H1 (cell line): ENCODE measurements at regions not wholly inside any gene's neighbourhood (a gene's known extent, or its start where the extent isn't known, plus 50 kb on each side); places are given as distances from the start of the nearest gene placed in this dataset.

Experiments used
- JUN ChIP-seq: IDR thresholded peaks from 2 replicates; pipeline ENCODE4 v1.6.1; 2011; ENCODE audit warnings: low read depth, mild to moderate bottlenecking, improper control_type of control experiment, low read length
- POLR2AphosphoS5 ChIP-seq: IDR thresholded peaks from 2 replicates; pipeline ENCODE4 v1.6.1; 2011; ENCODE audit warnings: low read depth, low read length
- POU5F1 ChIP-seq: IDR thresholded peaks from 2 replicates; pipeline ENCODE4 v1.6.1; 2011; ENCODE audit warnings: low read depth, mild to moderate bottlenecking, low read length, moderate library complexity
- RAD21 ChIP-seq, 2 experiments: IDR thresholded peaks in 1 of 2; conservative IDR thresholded peaks in 1 of 2; 2 replicates each; pipeline ENCODE4 v1.6.1; 2011; ENCODE audit warnings: low read depth in 2 of 2, low read length in 2 of 2, improper control_type of control experiment in 1 of 2, inconsistent platforms in 1 of 2, mild to moderate bottlenecking in 1 of 2, moderate library complexity in 1 of 2
- SIX5 ChIP-seq: IDR thresholded peaks from 2 replicates; pipeline ENCODE4 v1.6.1; 2011; ENCODE audit warnings: mild to moderate bottlenecking, low read depth, low read length
- SP4 ChIP-seq: IDR thresholded peaks from 2 replicates; pipeline ENCODE4 v1.6.1; 2012; ENCODE audit warnings: low read length, inconsistent platforms
- SUZ12 ChIP-seq: fragments of 200-600 bp; sonication (generic); IDR thresholded peaks from 2 replicates; pipeline ENCODE4 v1.6.1; 2012; ENCODE audit warnings: mild to moderate bottlenecking, inconsistent platforms, low read length, moderate library complexity, mixed read lengths

- TF ChIP-seq RAD21 (IDR thresholded peaks at IDR 0.05 in 1 of 2, conservative IDR thresholded peaks at IDR 0.05 in 1 of 2; ENCODE audit: low read depth in 2 of 2, low read length in 2 of 2) (no peak), SP4 (no peak), SUZ12 (no peak), JUN (no peak), SIX5 (no peak), POU5F1 (no peak), POLR2AphosphoS5 (no peak)
Observed at GRCh38 chr15:97683831-97684230, 276.7 kb upstream of the ARRDC4 start (continued).
